ENCODE measurements at regions not wholly inside any gene's neighbourhood (a gene's known extent, or its start where the extent isn't known, plus 50 kb on each side); places are given as distances from the start of the nearest gene placed in this dataset.

- H3K27ac Mint-ChIP-seq, result no peak overlapping the region
Measured at GRCh38 chr7:149381245-149381644, 79.6 kb downstream of the ZNF777 start.

More at GRCh38 chr7:149381245-149381644, 79.6 kb downstream of the ZNF777 start:
- H3K27me3 Mint-ChIP-seq, result no peaks in the 10 kb centered on the region
- no peaks in the 10 kb centered on the region for H3K36me3 Mint-ChIP-seq (ENCODE audit: low read depth)
- intact Hi-C loops (cut with micrococcal nuclease), result no loop called here
- no peaks in the 10 kb centered on the region for H3K4me1 Mint-ChIP-seq (ENCODE audit: low read depth)
- no peak overlapping the region for H3K4me3 Mint-ChIP-seq
- H3K9me3 Mint-ChIP-seq, result peaks cover 37% of the 10 kb centered on the region
